ENCODE measurements at regions not wholly inside any gene's neighbourhood (a gene's known extent, or its start where the extent isn't known, plus 50 kb on each side); places are given as distances from the start of the nearest gene placed in this dataset.

- Histone ChIP-seq H3K27ac (ENCODE audit: low read length in 2 of 2) (no peak overlapping the region), H3K9ac (ENCODE audit: low read length) (no peak overlapping the region), H3K79me2 (ENCODE audit: control insufficient read depth, insufficient read depth, low read length) (no peaks in the 10 kb centered on the region), H3K4me2 (replicated peaks; ENCODE audit: low read depth, low read length, poor library complexity, severe bottlenecking) (no peak overlapping the region), H3K4me1 (ENCODE audit: control insufficient read depth in 2 of 2, insufficient read depth in 2 of 2, low read length in 2 of 2) (no peaks in the 10 kb centered on the region), H3K27me3 (replicated peaks in 1 of 4; ENCODE audit: control extremely low read depth in 1 of 4, control insufficient read depth in 3 of 4, insufficient read depth in 4 of 4, low read length in 3 of 4) (no peaks in the 10 kb centered on the region), H2AFZ (ENCODE audit: insufficient read depth, low read depth, low read length, poor library complexity, severe bottlenecking) (no peak overlapping the region), H4K20me1 (ENCODE audit: control insufficient read depth, insufficient read depth, low read length, poor library complexity, severe bottlenecking) (no peaks in the 10 kb centered on the region), H3K36me3 (replicated peaks in 1 of 2; ENCODE audit: control extremely low read depth in 1 of 2, control insufficient read depth in 1 of 2, extremely low read depth in 1 of 2, insufficient read depth in 2 of 2, low read length in 1 of 2) (no peaks in the 10 kb centered on the region), H3K9me3 (ENCODE audit: control extremely low read depth in 1 of 3, control insufficient read depth in 2 of 3, insufficient read depth in 1 of 3, low read length in 2 of 3) (no peaks in the 10 kb centered on the region), H3K4me3 (ENCODE audit: control extremely low read depth in 1 of 5, extremely low read depth in 1 of 5, insufficient read depth in 1 of 5, low read depth in 2 of 5, low read length in 4 of 5) (no peak overlapping the region)
- Mint-ChIP-seq H3K4me1 (no peaks in the 10 kb centered on the region), H3K27ac (no peak overlapping the region), H3K9me3 (ENCODE audit: insufficient read depth) (no peaks in the 10 kb centered on the region), H3K27me3 (peaks cover under 1% of the 10 kb centered on the region), H3K4me3 (no peak overlapping the region)
- intact Hi-C loops (cut with micrococcal nuclease) = no loop called here
- ChIA-PET POLR2A (no interaction called here), CTCF (no interaction called here)
- TF ChIP-seq EZH2 (IDR thresholded peaks at IDR 0.05; ENCODE audit: borderline replicate concordance, insufficient read depth, low read depth, low read length, poor library complexity, severe bottlenecking) (no peak), CTCF (IDR thresholded peaks at IDR 0.05) (no peak)
- no CpG with 5 or more reads among the region's 3 CpGs for WGBS (ENCODE audit: insufficient coverage)
- DNase-seq (no peak), ATAC-seq (ENCODE audit: low read depth) (no peak)
Observed at GRCh38 chr11:8792710-8793109, 110.1 kb downstream of the RPL27A start.

GRCh38 chr11:8793114-8793777, 110.7 kb downstream of the RPL27A start:
- Mint-ChIP-seq H3K4me1 (no peaks in the 10 kb centered on the region), H3K4me3 (no peak overlapping the region), H3K9me3 (ENCODE audit: insufficient read depth) (no peaks in the 10 kb centered on the region), H3K27ac (no peak overlapping the region), H3K27me3 (peaks cover 5% of the 10 kb centered on the region)
- ChIA-PET CTCF (no interaction called here), POLR2A (no interaction called here)
- no peaks in the 10 kb centered on the region for H3K9me3 ChIP-seq (ENCODE audit: control extremely low read depth in 1 of 3, control insufficient read depth in 2 of 3, insufficient read depth in 1 of 3, low read length in 2 of 3)
- H3K27me3 ChIP-seq (replicated peaks in 1 of 4; ENCODE audit: control extremely low read depth in 1 of 4, control insufficient read depth in 3 of 4, insufficient read depth in 4 of 4, low read length in 3 of 4) = no peaks in the 10 kb centered on the region
- no peaks in the 10 kb centered on the region for H3K79me2 ChIP-seq (ENCODE audit: control insufficient read depth, insufficient read depth, low read length)
- WGBS (ENCODE audit: insufficient coverage) = 84% methylated on average over 3 of the region's 4 CpGs
- H3K4me2 ChIP-seq (replicated peaks; ENCODE audit: low read depth, low read length, poor library complexity, severe bottlenecking) = no peak overlapping the region
- H2AFZ ChIP-seq (ENCODE audit: insufficient read depth, low read depth, low read length, poor library complexity, severe bottlenecking) = no peak overlapping the region
- intact Hi-C loops (cut with micrococcal nuclease) = no loop called here
- DNase-seq (no peak), ATAC-seq (ENCODE audit: low read depth) (no peak)
- H3K9ac ChIP-seq (ENCODE audit: low read length) = no peak overlapping the region
- no peak overlapping the region for H3K27ac ChIP-seq (ENCODE audit: low read length in 2 of 2)
- TF ChIP-seq CTCF (IDR thresholded peaks at IDR 0.05) (no peak), EZH2 (IDR thresholded peaks at IDR 0.05; ENCODE audit: borderline replicate concordance, insufficient read depth, low read depth, low read length, poor library complexity, severe bottlenecking) (no peak)
- no peak overlapping the region for H3K4me3 ChIP-seq (ENCODE audit: control extremely low read depth in 1 of 5, extremely low read depth in 1 of 5, insufficient read depth in 1 of 5, low read depth in 2 of 5, low read length in 4 of 5)
- no peaks in the 10 kb centered on the region for H4K20me1 ChIP-seq (ENCODE audit: control insufficient read depth, insufficient read depth, low read length, poor library complexity, severe bottlenecking)
- no peaks in the 10 kb centered on the region for H3K4me1 ChIP-seq (ENCODE audit: control insufficient read depth in 2 of 2, insufficient read depth in 2 of 2, low read length in 2 of 2)
- no peaks in the 10 kb centered on the region for H3K36me3 ChIP-seq (replicated peaks in 1 of 2; ENCODE audit: control extremely low read depth in 1 of 2, control insufficient read depth in 1 of 2, extremely low read depth in 1 of 2, insufficient read depth in 2 of 2, low read length in 1 of 2)

All from B cell (primary cell).